IMR-90 (cell line): ENCODE measurements at regions not wholly inside any gene's neighbourhood (a gene's known extent, or its start where the extent isn't known, plus 50 kb on each side); places are given as distances from the start of the nearest gene placed in this dataset.

Experiments
- CEBPB ChIP-seq: IDR thresholded peaks from 2 replicates; pipeline ENCODE4 v1.6.1; 2012; ENCODE audit warnings: low read depth, low read length, improper control_type of control experiment
- CHD1 ChIP-seq: IDR thresholded peaks from 2 replicates; pipeline ENCODE4 v1.6.1; 2012; ENCODE audit warnings: low read depth, low read length, improper control_type of control experiment
- POLR2A ChIP-seq: IDR thresholded peaks from 2 replicates; pipeline ENCODE4 v1.6.1; 2012; ENCODE audit warnings: mild to moderate bottlenecking, low read depth, low read length
- RAD21 ChIP-seq: IDR thresholded peaks from 2 replicates; pipeline ENCODE4 v1.6.1; 2012; ENCODE audit warnings: low read length, improper control_type of control experiment
- RCOR1 ChIP-seq: IDR thresholded peaks from 2 replicates; pipeline ENCODE4 v1.6.1; 2012; ENCODE audit warnings: mild to moderate bottlenecking, low read length, improper control_type of control experiment; ENCODE audit not compliant: insufficient replicate concordance
- TF ChIP-seq, protein P1 (sequence below): conservative IDR thresholded peaks from 2 replicates; pipeline ENCODE4 v1.5.1; 2012; ENCODE audit warnings: mild to moderate bottlenecking, low read depth, low read length, improper control_type of control experiment
- TF ChIP-seq, protein P2 (sequence below): fragments of 150-350 bp; IDR thresholded peaks from 2 replicates; pipeline ENCODE4 v1.6.1; 2017; ENCODE audit warnings: mild to moderate bottlenecking, antibody characterized with exemption, low read length, low read depth

DNA sequence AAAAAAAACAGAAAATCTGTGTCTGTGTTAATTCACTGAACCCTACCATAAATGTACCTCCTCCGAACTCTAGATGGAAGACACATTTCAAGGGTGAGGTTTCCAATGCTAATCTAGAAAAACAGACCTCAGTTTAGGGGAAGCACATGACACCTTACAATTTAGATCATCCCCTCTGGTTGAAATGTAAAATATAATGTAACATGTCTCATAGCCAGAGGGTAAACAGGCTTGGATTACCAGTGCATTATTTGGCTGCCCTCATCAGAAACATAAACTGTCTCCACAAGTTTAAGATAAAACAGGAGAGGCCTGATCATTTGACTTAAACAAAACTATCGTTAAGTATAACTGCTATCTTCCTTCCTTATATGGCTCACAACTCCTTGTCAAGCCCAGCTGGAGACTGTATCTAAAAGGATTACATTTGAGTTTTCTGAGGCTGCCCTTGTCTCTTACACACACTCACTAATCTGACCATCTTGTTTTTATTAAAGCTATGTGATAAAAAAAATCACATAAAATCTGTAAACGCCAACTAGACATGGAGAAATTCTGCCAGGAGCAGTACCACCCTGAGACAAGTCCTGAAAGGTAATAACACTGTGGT, 105.7 kb downstream of the LURAP1L start:
- TF ChIP-seq, protein P1, sequence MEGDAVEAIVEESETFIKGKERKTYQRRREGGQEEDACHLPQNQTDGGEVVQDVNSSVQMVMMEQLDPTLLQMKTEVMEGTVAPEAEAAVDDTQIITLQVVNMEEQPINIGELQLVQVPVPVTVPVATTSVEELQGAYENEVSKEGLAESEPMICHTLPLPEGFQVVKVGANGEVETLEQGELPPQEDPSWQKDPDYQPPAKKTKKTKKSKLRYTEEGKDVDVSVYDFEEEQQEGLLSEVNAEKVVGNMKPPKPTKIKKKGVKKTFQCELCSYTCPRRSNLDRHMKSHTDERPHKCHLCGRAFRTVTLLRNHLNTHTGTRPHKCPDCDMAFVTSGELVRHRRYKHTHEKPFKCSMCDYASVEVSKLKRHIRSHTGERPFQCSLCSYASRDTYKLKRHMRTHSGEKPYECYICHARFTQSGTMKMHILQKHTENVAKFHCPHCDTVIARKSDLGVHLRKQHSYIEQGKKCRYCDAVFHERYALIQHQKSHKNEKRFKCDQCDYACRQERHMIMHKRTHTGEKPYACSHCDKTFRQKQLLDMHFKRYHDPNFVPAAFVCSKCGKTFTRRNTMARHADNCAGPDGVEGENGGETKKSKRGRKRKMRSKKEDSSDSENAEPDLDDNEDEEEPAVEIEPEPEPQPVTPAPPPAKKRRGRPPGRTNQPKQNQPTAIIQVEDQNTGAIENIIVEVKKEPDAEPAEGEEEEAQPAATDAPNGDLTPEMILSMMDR = no peak
- TF ChIP-seq RAD21 = no peak
- TF ChIP-seq CEBPB = no peak
- TF ChIP-seq, protein P2, sequence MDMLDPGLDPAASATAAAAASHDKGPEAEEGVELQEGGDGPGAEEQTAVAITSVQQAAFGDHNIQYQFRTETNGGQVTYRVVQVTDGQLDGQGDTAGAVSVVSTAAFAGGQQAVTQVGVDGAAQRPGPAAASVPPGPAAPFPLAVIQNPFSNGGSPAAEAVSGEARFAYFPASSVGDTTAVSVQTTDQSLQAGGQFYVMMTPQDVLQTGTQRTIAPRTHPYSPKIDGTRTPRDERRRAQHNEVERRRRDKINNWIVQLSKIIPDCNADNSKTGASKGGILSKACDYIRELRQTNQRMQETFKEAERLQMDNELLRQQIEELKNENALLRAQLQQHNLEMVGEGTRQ = no peak
- no peak for TF ChIP-seq POLR2A
- no peak for TF ChIP-seq RCOR1
- no peak for TF ChIP-seq CHD1
